Type B pancreatic cell (in vitro differentiated cells): ENCODE measurements at regions not wholly inside any gene's neighbourhood (a gene's known extent, or its start where the extent isn't known, plus 50 kb on each side); places are given as distances from the start of the nearest gene placed in this dataset.
"Not testable (repeated sequence)": the region's sequence is repeated elsewhere in the genome, so short reads cannot be mapped to it uniquely, and the experiment has no call there.

Source experiments
- DNase-seq: peaks from one replicate; pipeline ENCODE4 v3.0.0; 2021; ENCODE audit warnings: mixed read lengths; ENCODE audit not compliant: unreplicated experiment; ENCODE audit errors: extremely low spot score
- H3K27ac Mint-ChIP-seq: 2 replicates; pipeline ENCODE4 v1.8.0; 2021; ENCODE audit warnings: mild to moderate bottlenecking, mixed read lengths
- H3K27me3 Mint-ChIP-seq: 2 replicates; pipeline ENCODE4 v1.8.0; 2021; ENCODE audit warnings: mixed read lengths
- H3K36me3 Mint-ChIP-seq: 2 replicates; pipeline ENCODE4 v1.8.0; 2021; ENCODE audit warnings: mixed read lengths
- H3K4me1 Mint-ChIP-seq: one replicate; pipeline ENCODE4 v1.8.0; 2021; ENCODE audit warnings: mixed read lengths; ENCODE audit not compliant: unreplicated experiment
- H3K4me3 Mint-ChIP-seq: 2 replicates; pipeline ENCODE4 v1.8.0; 2021; ENCODE audit warnings: mild to moderate bottlenecking, mixed read lengths
- H3K9me3 Mint-ChIP-seq: 2 replicates; pipeline ENCODE4 v1.8.0; 2021; ENCODE audit warnings: mixed read lengths
- CTCF ChIP-seq: fragments of 200-600 bp; sonication (generic); conservative IDR thresholded peaks from 2 replicates; pipeline ENCODE4 v1.5.0; 2021; ENCODE audit warnings: antibody characterized with exemption, mild to moderate bottlenecking

GRCh38 chr2:13522917-13523821 is 806.4 kb downstream of the TRIB2 start:
- DNase-seq, result no peak
- TF ChIP-seq CTCF, result peak; percentile 12
- Mint-ChIP-seq H3K36me3 (no peaks in the 10 kb centered on the region), H3K9me3 (no peaks in the 10 kb centered on the region), H3K4me1 (peaks cover 9% of the 10 kb centered on the region), H3K27ac (peak overlapping the region; percentile 80), H3K27me3 (no peaks in the 10 kb centered on the region), H3K4me3 (no peak overlapping the region)

- DNase-seq, result no peak
- no peak overlapping the region for H3K4me3 Mint-ChIP-seq
- H3K4me1 Mint-ChIP-seq, result peaks cover 9% of the 10 kb centered on the region
- H3K27ac Mint-ChIP-seq, result no peak overlapping the region
- no peaks in the 10 kb centered on the region for H3K27me3 Mint-ChIP-seq
- H3K9me3 Mint-ChIP-seq, result no peaks in the 10 kb centered on the region
- TF ChIP-seq CTCF, result no peak
- no peaks in the 10 kb centered on the region for H3K36me3 Mint-ChIP-seq
Measured at GRCh38 chr2:13524492-13524891, 807.8 kb downstream of the TRIB2 start.

DNA sequence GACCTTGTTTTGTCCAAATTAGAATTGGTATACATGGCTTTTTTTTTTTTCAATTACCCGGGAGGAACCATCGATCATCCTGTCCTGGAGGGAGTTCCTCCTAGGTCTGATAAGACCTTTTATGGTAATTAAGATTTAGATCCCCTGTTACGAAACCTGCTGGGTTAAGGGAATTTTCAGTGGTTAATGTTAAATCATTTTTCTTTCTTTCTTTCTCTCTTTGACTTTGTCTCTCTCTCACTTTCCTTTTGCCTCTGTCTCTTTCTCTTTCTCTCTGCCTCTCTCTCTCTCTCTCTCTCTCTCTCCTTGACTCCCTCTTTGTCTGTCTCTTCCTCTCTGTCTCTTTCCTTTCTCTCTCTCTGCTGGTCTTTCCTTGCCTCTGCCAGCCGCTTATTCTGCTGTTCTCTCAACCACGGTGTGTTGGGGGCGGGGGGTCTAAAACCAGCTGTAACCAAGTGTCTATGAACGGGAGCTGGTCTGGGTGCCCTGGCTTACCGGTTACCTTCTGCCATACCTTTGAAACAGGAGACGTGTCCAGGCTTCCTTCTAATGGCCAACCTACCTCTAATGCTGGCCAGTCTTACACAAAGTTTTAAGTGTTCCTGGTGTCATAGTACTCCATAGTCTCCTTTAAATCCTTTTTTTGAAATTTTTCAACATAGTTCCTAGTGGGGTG is 815.1 kb downstream of the TRIB2 start:
- not testable (repeated sequence) for H3K36me3 Mint-ChIP-seq, DNase-seq, H3K27ac Mint-ChIP-seq, H3K27me3 Mint-ChIP-seq, H3K4me1 Mint-ChIP-seq, H3K9me3 Mint-ChIP-seq
- peak overlapping the region; percentile 61 for H3K4me3 Mint-ChIP-seq

- peak overlapping the region; percentile 60 for H3K4me3 Mint-ChIP-seq
- not testable (repeated sequence) for H3K36me3 Mint-ChIP-seq, H3K4me1 Mint-ChIP-seq, DNase-seq, H3K9me3 Mint-ChIP-seq, H3K27me3 Mint-ChIP-seq, H3K27ac Mint-ChIP-seq
Measured at GRCh38 chr2:13532781-13533523, 816.2 kb downstream of the TRIB2 start.

DNA sequence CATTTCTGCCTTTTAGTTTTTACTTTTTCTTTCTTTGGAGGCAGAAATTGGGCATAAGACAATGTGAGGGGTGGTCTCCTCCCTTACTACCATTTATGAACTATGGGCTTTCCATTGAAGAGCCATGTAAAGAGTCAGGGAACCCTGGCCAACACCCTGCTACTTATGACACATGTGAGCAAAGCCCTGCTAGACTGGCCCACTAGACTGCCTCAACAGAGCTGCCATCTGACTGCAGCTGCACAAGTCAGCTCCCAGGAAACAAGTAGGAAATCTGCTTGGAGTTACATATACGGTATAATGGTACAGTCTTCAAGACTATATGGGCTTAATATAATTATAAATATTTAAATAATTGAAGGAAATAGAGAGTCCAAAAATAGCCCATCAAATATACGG is 816.8 kb downstream of the TRIB2 start:
- peaks cover 3% of the 10 kb centered on the region for H3K27me3 Mint-ChIP-seq
- no peak overlapping the region for H3K27ac Mint-ChIP-seq
- no peaks in the 10 kb centered on the region for H3K4me1 Mint-ChIP-seq
- H3K4me3 Mint-ChIP-seq, result no peak overlapping the region
- no peak for TF ChIP-seq CTCF
- peaks cover 4% of the 10 kb centered on the region for H3K9me3 Mint-ChIP-seq
- DNase-seq, result no peak
- H3K36me3 Mint-ChIP-seq, result no peaks in the 10 kb centered on the region

GRCh38 chr2:13536941-13537340 is 820.2 kb downstream of the TRIB2 start:
- Mint-ChIP-seq H3K4me1 (peaks cover 6% of the 10 kb centered on the region), H3K36me3 (no peaks in the 10 kb centered on the region), H3K27me3 (peaks cover 3% of the 10 kb centered on the region), H3K27ac (no peak overlapping the region), H3K4me3 (no peak overlapping the region), H3K9me3 (peaks cover 4% of the 10 kb centered on the region)
- DNase-seq, result no peak
- TF ChIP-seq CTCF, result no peak
